ENCODE measurements at regions not wholly inside any gene's neighbourhood (a gene's known extent, or its start where the extent isn't known, plus 50 kb on each side); places are given as distances from the start of the nearest gene placed in this dataset.

- Histone ChIP-seq H3K27ac (ENCODE audit: low read length in 2 of 2) (no peak overlapping the region), H2AFZ (ENCODE audit: insufficient read depth, low read depth, low read length, poor library complexity, severe bottlenecking) (no peak overlapping the region), H3K36me3 (replicated peaks in 1 of 2; ENCODE audit: control extremely low read depth in 1 of 2, control insufficient read depth in 1 of 2, extremely low read depth in 1 of 2, insufficient read depth in 2 of 2, low read length in 1 of 2) (no peaks in the 10 kb centered on the region), H3K9me3 (ENCODE audit: control extremely low read depth in 1 of 3, control insufficient read depth in 2 of 3, insufficient read depth in 1 of 3, low read length in 2 of 3) (no peaks in the 10 kb centered on the region), H3K4me2 (replicated peaks; ENCODE audit: low read depth, low read length, poor library complexity, severe bottlenecking) (no peak overlapping the region), H3K9ac (ENCODE audit: low read length) (no peak overlapping the region), H3K4me1 (ENCODE audit: control insufficient read depth in 2 of 2, insufficient read depth in 2 of 2, low read length in 2 of 2) (peaks cover 6 to 19% of the 10 kb centered on the region in 2 donors), H3K4me3 (ENCODE audit: control extremely low read depth in 1 of 5, extremely low read depth in 1 of 5, insufficient read depth in 1 of 5, low read depth in 2 of 5, low read length in 4 of 5) (no peak overlapping the region), H4K20me1 (ENCODE audit: control insufficient read depth, insufficient read depth, low read length, poor library complexity, severe bottlenecking) (no peaks in the 10 kb centered on the region), H3K79me2 (ENCODE audit: control insufficient read depth, insufficient read depth, low read length) (no peaks in the 10 kb centered on the region), H3K27me3 (replicated peaks in 1 of 4; ENCODE audit: control extremely low read depth in 1 of 4, control insufficient read depth in 3 of 4, insufficient read depth in 4 of 4, low read length in 3 of 4) (peaks cover 0 to 3% (median 0%) of the 10 kb centered on the region in 4 experiments)
- H3K9me3 Mint-ChIP-seq (ENCODE audit: insufficient read depth) = no peaks in the 10 kb centered on the region
- peaks cover 15% of the 10 kb centered on the region for H3K27me3 Mint-ChIP-seq
- TF ChIP-seq, protein P1, sequence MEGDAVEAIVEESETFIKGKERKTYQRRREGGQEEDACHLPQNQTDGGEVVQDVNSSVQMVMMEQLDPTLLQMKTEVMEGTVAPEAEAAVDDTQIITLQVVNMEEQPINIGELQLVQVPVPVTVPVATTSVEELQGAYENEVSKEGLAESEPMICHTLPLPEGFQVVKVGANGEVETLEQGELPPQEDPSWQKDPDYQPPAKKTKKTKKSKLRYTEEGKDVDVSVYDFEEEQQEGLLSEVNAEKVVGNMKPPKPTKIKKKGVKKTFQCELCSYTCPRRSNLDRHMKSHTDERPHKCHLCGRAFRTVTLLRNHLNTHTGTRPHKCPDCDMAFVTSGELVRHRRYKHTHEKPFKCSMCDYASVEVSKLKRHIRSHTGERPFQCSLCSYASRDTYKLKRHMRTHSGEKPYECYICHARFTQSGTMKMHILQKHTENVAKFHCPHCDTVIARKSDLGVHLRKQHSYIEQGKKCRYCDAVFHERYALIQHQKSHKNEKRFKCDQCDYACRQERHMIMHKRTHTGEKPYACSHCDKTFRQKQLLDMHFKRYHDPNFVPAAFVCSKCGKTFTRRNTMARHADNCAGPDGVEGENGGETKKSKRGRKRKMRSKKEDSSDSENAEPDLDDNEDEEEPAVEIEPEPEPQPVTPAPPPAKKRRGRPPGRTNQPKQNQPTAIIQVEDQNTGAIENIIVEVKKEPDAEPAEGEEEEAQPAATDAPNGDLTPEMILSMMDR (IDR thresholded peaks at IDR 0.05) = no peak
- no peak for TF ChIP-seq EZH2 (IDR thresholded peaks at IDR 0.05; ENCODE audit: borderline replicate concordance, insufficient read depth, low read depth, low read length, poor library complexity, severe bottlenecking)
- H3K4me3 Mint-ChIP-seq = no peak overlapping the region
- H3K27ac Mint-ChIP-seq = no peak overlapping the region
- POLR2A ChIA-PET = no interaction called here
- ATAC-seq (ENCODE audit: low read depth) = no peak
- H3K4me1 Mint-ChIP-seq = peaks cover 17% of the 10 kb centered on the region
- WGBS (ENCODE audit: insufficient coverage) = 87% methylated on average over 2 of the region's 4 CpGs
- intact Hi-C loops (cut with micrococcal nuclease) = no loop called here
- no peak for DNase-seq
- CTCF ChIA-PET = no interaction called here
Measured at GRCh38 chr16:24423312-24423711, 116.1 kb upstream of the RBBP6 start.

GRCh38 chr16:24424364-24424763 is 115.0 kb upstream of the RBBP6 start:
- intact Hi-C loops (cut with micrococcal nuclease) = no loop called here
- ChIA-PET CTCF (no interaction called here), POLR2A (no interaction called here)
- Mint-ChIP-seq H3K27me3 (peaks cover 21% of the 10 kb centered on the region), H3K27ac (no peak overlapping the region), H3K4me1 (peaks cover 7% of the 10 kb centered on the region), H3K4me3 (no peak overlapping the region), H3K9me3 (ENCODE audit: insufficient read depth) (no peaks in the 10 kb centered on the region)
- Histone ChIP-seq H3K36me3 (replicated peaks in 1 of 2; ENCODE audit: control extremely low read depth in 1 of 2, control insufficient read depth in 1 of 2, extremely low read depth in 1 of 2, insufficient read depth in 2 of 2, low read length in 1 of 2) (no peaks in the 10 kb centered on the region), H4K20me1 (ENCODE audit: control insufficient read depth, insufficient read depth, low read length, poor library complexity, severe bottlenecking) (no peaks in the 10 kb centered on the region), H3K79me2 (ENCODE audit: control insufficient read depth, insufficient read depth, low read length) (no peaks in the 10 kb centered on the region), H3K9me3 (ENCODE audit: control extremely low read depth in 1 of 3, control insufficient read depth in 2 of 3, insufficient read depth in 1 of 3, low read length in 2 of 3) (no peaks in the 10 kb centered on the region), H2AFZ (ENCODE audit: insufficient read depth, low read depth, low read length, poor library complexity, severe bottlenecking) (no peak overlapping the region), H3K4me2 (replicated peaks; ENCODE audit: low read depth, low read length, poor library complexity, severe bottlenecking) (no peak overlapping the region), H3K4me3 (ENCODE audit: control extremely low read depth in 1 of 5, extremely low read depth in 1 of 5, insufficient read depth in 1 of 5, low read depth in 2 of 5, low read length in 4 of 5) (no peak overlapping the region), H3K27ac (ENCODE audit: low read length in 2 of 2) (no peak overlapping the region), H3K4me1 (ENCODE audit: control insufficient read depth in 2 of 2, insufficient read depth in 2 of 2, low read length in 2 of 2) (peaks cover 0 to 9% of the 10 kb centered on the region in 2 donors), H3K27me3 (replicated peaks in 1 of 4; ENCODE audit: control extremely low read depth in 1 of 4, control insufficient read depth in 3 of 4, insufficient read depth in 4 of 4, low read length in 3 of 4) (peaks cover 0 to 4% (median 0%) of the 10 kb centered on the region in 4 experiments), H3K9ac (ENCODE audit: low read length) (no peak overlapping the region)
- no peak for DNase-seq
- TF ChIP-seq, protein P1 (IDR thresholded peaks at IDR 0.05) = no peak
- no peak for TF ChIP-seq EZH2 (IDR thresholded peaks at IDR 0.05; ENCODE audit: borderline replicate concordance, insufficient read depth, low read depth, low read length, poor library complexity, severe bottlenecking)
- ATAC-seq (ENCODE audit: low read depth) = no peak
- WGBS (ENCODE audit: insufficient coverage) = 100% methylated on average over 1 of the region's 3 CpGs
